GM13977 (cell line): ENCODE measurements at regions not wholly inside any gene's neighbourhood (a gene's known extent, or its start where the extent isn't known, plus 50 kb on each side); places are given as distances from the start of the nearest gene placed in this dataset.

ENCODE experiments used
- DNase-seq: peaks from one replicate; pipeline ENCODE4 v3.0.0; 2012; ENCODE audit warnings: low spot score
- CTCF ChIP-seq: IDR thresholded peaks from 2 replicates; pipeline ENCODE4 v1.5.1; 2012; ENCODE audit warnings: mild to moderate bottlenecking, control low read depth; ENCODE audit not compliant: insufficient read depth; ENCODE audit errors: extremely low read depth, missing control alignments
- in situ Hi-C: fragments of 300-500 bp; cut with MboI; formaldehyde crosslinking; loops from one replicate; pipeline ENCODE4 v1.12.0; 2022; ENCODE audit warnings: low sequenced_read_pairs, low pct_unique_long_range_greater_than_20kb, mixed read lengths, inconsistent platforms; ENCODE audit not compliant: unreplicated experiment

DNA sequence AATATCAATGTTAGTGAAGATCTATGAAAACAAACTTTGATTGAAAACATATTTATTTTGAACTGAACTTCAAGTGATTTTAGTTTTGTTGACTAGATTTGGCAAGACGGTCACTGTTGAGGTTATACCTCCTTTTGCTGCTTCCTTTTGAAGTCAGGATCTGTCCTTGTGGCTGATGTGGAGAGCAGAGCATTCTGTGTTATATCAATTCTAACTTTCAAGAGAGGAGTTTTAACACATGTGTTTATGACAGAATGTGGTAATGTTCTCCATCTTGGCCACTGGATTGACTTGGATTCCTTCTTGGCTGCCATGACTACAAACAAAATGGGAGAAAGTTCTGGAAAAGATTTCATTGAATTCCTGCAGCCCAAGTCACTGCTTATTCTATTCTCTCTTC is 104.0 kb upstream of the ACTBL2 start:
- DNase-seq, result no peak
- in situ Hi-C loops, result no loop called here
- no peak for TF ChIP-seq CTCF

GRCh38 chr5:57582578-57583070 is 100.0 kb upstream of the ACTBL2 start:
- TF ChIP-seq CTCF, result no peak
- in situ Hi-C loops, result no loop called here
- no peak for DNase-seq

GRCh38 chr5:57581772-57582171 is 99.2 kb upstream of the ACTBL2 start:
- no peak for DNase-seq
- no peak for TF ChIP-seq CTCF
- in situ Hi-C loops, result no loop called here

GRCh38 chr5:57581222-57581621 is 98.6 kb upstream of the ACTBL2 start:
- in situ Hi-C loops, result no loop called here
- no peak for DNase-seq
- no peak for TF ChIP-seq CTCF

- no peak for TF ChIP-seq CTCF
- no peak for DNase-seq
- in situ Hi-C loops, result no loop called here
Observed at GRCh38 chr5:57577432-57578175, 95.0 kb upstream of the ACTBL2 start.

- in situ Hi-C loops, result no loop called here
- no peak for TF ChIP-seq CTCF
- no peak for DNase-seq
Observed at GRCh38 chr5:57576317-57576716, 93.7 kb upstream of the ACTBL2 start.
